Ovary (tissue), 7 donors: ENCODE measurements at regions not wholly inside any gene's neighbourhood (a gene's known extent, or its start where the extent isn't known, plus 50 kb on each side); places are given as distances from the start of the nearest gene placed in this dataset.

Experiments
- DNase-seq, 5 donors: peaks; one replicate each; pipeline ENCODE4 v3.0.0-alpha.2; 2019 to 2020
- H3K27ac ChIP-seq, 2 donors: fragments of 200-600 bp; one replicate each; pipeline versions ENCODE4 v1.5.1 to v1.8.0; 2019 to 2022
- H3K27me3 ChIP-seq: fragments of 200-600 bp; one replicate; pipeline ENCODE4 v1.8.0; 2022
- H3K36me3 ChIP-seq: fragments of 200-600 bp; sonication (generic); one replicate; pipeline ENCODE4 v1.5.1; 2019
- H3K4me1 ChIP-seq: one replicate; pipeline ENCODE4 v1.8.1; 2013; ENCODE audit warnings: mild to moderate bottlenecking, moderate library complexity; ENCODE audit not compliant: insufficient read depth
- H3K4me3 ChIP-seq: fragments of 200-600 bp; sonication (generic); one replicate; pipeline ENCODE4 v1.5.1; 2017
- H3K9me3 ChIP-seq, 2 donors: fragments of 200-600 bp in 1 of 2; sonication (generic) in 1 of 2; one replicate each; pipeline versions ENCODE4 v1.5.1 to v1.8.1; 2013 to 2019; ENCODE audit warnings: mild to moderate bottlenecking in 1 of 2, moderate library complexity in 1 of 2
- CTCF ChIP-seq, 3 donors: fragments of 450-650 bp in 2 of 3; fragments of 200-600 bp in 1 of 3; IDR thresholded peaks; one replicate each; pipeline versions ENCODE4 v1.5.1 to v1.8.0; 2016 to 2022; ENCODE audit warnings: antibody characterized with exemption in 3 of 3, mild to moderate bottlenecking in 1 of 3
- EP300 ChIP-seq: sonication (generic); formaldehyde crosslinking; IDR thresholded peaks from one replicate; pipeline ENCODE4 v1.6.1; 2017; ENCODE audit warnings: antibody characterized with exemption
- POLR2A ChIP-seq: fragments of 450-650 bp; IDR thresholded peaks from one replicate; pipeline ENCODE4 v1.6.1; 2017; ENCODE audit warnings: antibody characterized with exemption, mild to moderate bottlenecking, moderate library complexity
- WGBS, 3 donors: extraction: QIAGEN DNeasy Blood & Tissue Kit in 1 of 3; methylation state at CpG; one replicate each; pipeline versions ENCODE4 v1.1.5 to v1.1.7; 2013 to 2017; 5-methylcytosine and 5-hydroxymethylcytosine counted together
- intact Hi-C, 4 donors: fragments of 100-400 bp; cut with DNase I; formaldehyde crosslinking; loops; one replicate each; pipeline versions ENCODE4 v1.11.0 to v1.15.1; 2022 to 2023
- donor health status: DM: no; HTN: no; CAD: no; lungs with moderate emphysema.
- donor health status: DM: no; HTN: no; CAD: no.
- donor health status: Bipolar disorder and iron deficiency.
- donor health status: DM: no; HTN: no; CAD: no.
- donor health status: DM: yes; HTN: yes; CAD: no.

- no peak for TF ChIP-seq EP300
- TF ChIP-seq POLR2A = no peak
- TF ChIP-seq CTCF (IDR thresholded peaks at IDR 0.05) = no peak
- intact Hi-C loops = no loop called here
- 67 to 79% (median 73%) methylated on average over 2 of the region's 2 CpGs for WGBS, 3 donors
These were observed 365.6 kb downstream of the ANKRD7 start for GRCh38 chr7:118590107-118590506.

GRCh38 chr7:118602090-118602489 is 377.6 kb downstream of the ANKRD7 start:
- Histone ChIP-seq H3K4me1 (no peaks in the 10 kb centered on the region), H3K27me3 (no peaks in the 10 kb centered on the region), H3K4me3 (no peak overlapping the region), H3K9me3 (no peaks in the 10 kb centered on the region), H3K36me3 (no peaks in the 10 kb centered on the region), H3K27ac (no peak overlapping the region)
- TF ChIP-seq EP300 (no peak), CTCF (IDR thresholded peaks at IDR 0.05) (no peak), POLR2A (no peak)
- intact Hi-C loops = no loop called here
- no peak for DNase-seq

More at GRCh38 chr7:118590107-118590506, 365.6 kb downstream of the ANKRD7 start:
- Histone ChIP-seq H3K9me3 (no peaks in the 10 kb centered on the region), H3K4me1 (no peaks in the 10 kb centered on the region), H3K27ac (no peak overlapping the region), H3K36me3 (no peaks in the 10 kb centered on the region), H3K27me3 (no peaks in the 10 kb centered on the region), H3K4me3 (no peak overlapping the region)
- no peak for DNase-seq

- WGBS, 3 donors = 75 to 89% (median 80%) methylated on average over 1 of the region's 1 CpG
- no peak overlapping the region for H3K27ac ChIP-seq
- intact Hi-C loops = no loop called here
- H3K36me3 ChIP-seq = no peaks in the 10 kb centered on the region
- no peaks in the 10 kb centered on the region for H3K9me3 ChIP-seq
- H3K27me3 ChIP-seq = no peaks in the 10 kb centered on the region
- no peak overlapping the region for H3K4me3 ChIP-seq
- no peaks in the 10 kb centered on the region for H3K4me1 ChIP-seq
- TF ChIP-seq POLR2A (no peak), CTCF (IDR thresholded peaks at IDR 0.05) (no peak), EP300 (no peak)
- DNase-seq = no peak
These were observed 382.1 kb downstream of the ANKRD7 start for GRCh38 chr7:118606602-118607001.

- Histone ChIP-seq H3K4me3 (no peak overlapping the region), H3K9me3 (no peaks in the 10 kb centered on the region), H3K36me3 (no peaks in the 10 kb centered on the region), H3K27ac (no peak overlapping the region), H3K27me3 (no peaks in the 10 kb centered on the region), H3K4me1 (no peaks in the 10 kb centered on the region)
- TF ChIP-seq POLR2A (no peak), EP300 (no peak), CTCF (IDR thresholded peaks at IDR 0.05) (no peak)
- intact Hi-C loops = no loop called here
- no peak for DNase-seq
- 91 to 96% (median 93%) methylated on average over 3 of the region's 3 CpGs for WGBS, 3 donors
These were observed 384.7 kb downstream of the ANKRD7 start for GRCh38 chr7:118609207-118609606.

- no peaks in the 10 kb centered on the region for H3K36me3 ChIP-seq
- no peaks in the 10 kb centered on the region for H3K27me3 ChIP-seq
- DNase-seq = no peak
- intact Hi-C loops = no loop called here
- TF ChIP-seq EP300 (no peak), POLR2A (no peak), CTCF (IDR thresholded peaks at IDR 0.05) (no peak)
- WGBS, 3 donors = 69 to 80% (median 76%) methylated on average over 4 of the region's 4 CpGs
- H3K27ac ChIP-seq = no peak overlapping the region
- no peaks in the 10 kb centered on the region for H3K9me3 ChIP-seq
- no peak overlapping the region for H3K4me3 ChIP-seq
- H3K4me1 ChIP-seq = no peaks in the 10 kb centered on the region
These were observed 391.2 kb downstream of the ANKRD7 start for GRCh38 chr7:118615681-118616080.
